Fibroblast of lung (primary cell): ENCODE measurements at regions not wholly inside any gene's neighbourhood (a gene's known extent, or its start where the extent isn't known, plus 50 kb on each side); places are given as distances from the start of the nearest gene placed in this dataset.

Experiments used
- CTCF ChIP-seq, 2 donors: IDR thresholded peaks in 1 of 2; conservative IDR thresholded peaks in 1 of 2; 1 replicate in 1 of 2; 2 replicates in 1 of 2; pipeline ENCODE4 v1.5.1; 2011 to 2012; ENCODE audit warnings: low read length in 2 of 2, control low read depth in 1 of 2, inconsistent platforms in 1 of 2, low read depth in 1 of 2, mild to moderate bottlenecking in 1 of 2
- EZH2 ChIP-seq: IDR thresholded peaks from 2 replicates; pipeline ENCODE4 v1.5.1; 2012; ENCODE audit warnings: low read length, control low read depth, mild to moderate bottlenecking; ENCODE audit errors: missing control alignments

- TF ChIP-seq CTCF (conservative IDR thresholded peaks at IDR 0.05 in 1 of 2, IDR thresholded peaks at IDR 0.05 in 1 of 2; ENCODE audit: low read depth in 1 of 2, low read length in 2 of 2) (no peak), EZH2 (no peak)
These were observed 1093.4 kb downstream of the ADGRL3 start for GRCh38 chr4:62293551-62293950.
